Fibroblast of lung (primary cell): ENCODE measurements at regions not wholly inside any gene's neighbourhood (a gene's known extent, or its start where the extent isn't known, plus 50 kb on each side); places are given as distances from the start of the nearest gene placed in this dataset.

Experiments
- CTCF ChIP-seq, 2 donors: IDR thresholded peaks in 1 of 2; conservative IDR thresholded peaks in 1 of 2; 1 replicate in 1 of 2; 2 replicates in 1 of 2; pipeline ENCODE4 v1.5.1; 2011 to 2012; ENCODE audit warnings: low read length in 2 of 2, control low read depth in 1 of 2, inconsistent platforms in 1 of 2, low read depth in 1 of 2, mild to moderate bottlenecking in 1 of 2
- EZH2 ChIP-seq: IDR thresholded peaks from 2 replicates; pipeline ENCODE4 v1.5.1; 2012; ENCODE audit warnings: low read length, control low read depth, mild to moderate bottlenecking; ENCODE audit errors: missing control alignments

- TF ChIP-seq CTCF (conservative IDR thresholded peaks at IDR 0.05 in 1 of 2, IDR thresholded peaks at IDR 0.05 in 1 of 2; ENCODE audit: low read depth in 1 of 2, low read length in 2 of 2) (no peak), EZH2 (no peak)
Observed at GRCh38 chr16:10321407-10322387, 64.2 kb upstream of the ATF7IP2 start.
